ENCODE measurements at regions not wholly inside any gene's neighbourhood (a gene's known extent, or its start where the extent isn't known, plus 50 kb on each side); places are given as distances from the start of the nearest gene placed in this dataset.
A peak's percentile ranks its signal among the peaks of the same experiment; 100 is the strongest.

DNA sequence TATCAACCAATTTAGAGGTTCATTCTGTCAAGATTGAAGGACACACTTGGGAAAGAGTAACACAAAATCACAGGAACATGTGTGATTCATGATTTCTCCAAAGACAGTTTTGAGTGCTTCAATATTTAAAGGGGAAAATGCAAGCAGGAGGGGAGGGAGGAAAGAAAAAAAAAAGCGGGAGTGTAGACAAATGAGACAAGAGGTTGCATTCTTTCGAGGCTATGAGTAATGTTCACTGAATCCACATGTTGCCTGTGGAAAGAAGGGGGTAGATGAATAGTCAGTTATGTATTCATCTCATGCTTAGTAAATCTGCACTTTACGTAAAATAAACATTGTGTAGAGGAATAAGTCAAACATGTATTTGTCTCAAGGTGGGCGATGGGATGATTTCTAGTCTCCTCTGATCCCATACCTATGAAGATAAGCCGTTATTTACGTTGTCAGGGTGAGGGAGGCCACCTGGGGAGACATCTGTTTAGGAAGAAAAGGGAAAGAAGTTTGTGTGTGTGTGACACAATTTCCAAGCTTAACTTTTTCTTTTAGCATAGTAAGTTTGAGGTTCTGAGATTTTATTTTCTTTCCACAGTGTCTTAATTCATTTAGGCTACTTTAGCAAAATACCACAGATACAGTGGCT, 211.0 kb upstream of the ZC3H15 start:
- no peak overlapping the region for H3K4me3 ChIP-seq (ENCODE audit: low read depth, low read length)
- TF ChIP-seq, protein P1, sequence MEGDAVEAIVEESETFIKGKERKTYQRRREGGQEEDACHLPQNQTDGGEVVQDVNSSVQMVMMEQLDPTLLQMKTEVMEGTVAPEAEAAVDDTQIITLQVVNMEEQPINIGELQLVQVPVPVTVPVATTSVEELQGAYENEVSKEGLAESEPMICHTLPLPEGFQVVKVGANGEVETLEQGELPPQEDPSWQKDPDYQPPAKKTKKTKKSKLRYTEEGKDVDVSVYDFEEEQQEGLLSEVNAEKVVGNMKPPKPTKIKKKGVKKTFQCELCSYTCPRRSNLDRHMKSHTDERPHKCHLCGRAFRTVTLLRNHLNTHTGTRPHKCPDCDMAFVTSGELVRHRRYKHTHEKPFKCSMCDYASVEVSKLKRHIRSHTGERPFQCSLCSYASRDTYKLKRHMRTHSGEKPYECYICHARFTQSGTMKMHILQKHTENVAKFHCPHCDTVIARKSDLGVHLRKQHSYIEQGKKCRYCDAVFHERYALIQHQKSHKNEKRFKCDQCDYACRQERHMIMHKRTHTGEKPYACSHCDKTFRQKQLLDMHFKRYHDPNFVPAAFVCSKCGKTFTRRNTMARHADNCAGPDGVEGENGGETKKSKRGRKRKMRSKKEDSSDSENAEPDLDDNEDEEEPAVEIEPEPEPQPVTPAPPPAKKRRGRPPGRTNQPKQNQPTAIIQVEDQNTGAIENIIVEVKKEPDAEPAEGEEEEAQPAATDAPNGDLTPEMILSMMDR (IDR thresholded peaks at IDR 0.05; ENCODE audit: insufficient read depth, low read depth, low read length), result no peak
- peak; percentile 20 for DNase-seq (ENCODE audit: low read depth)

DNA sequence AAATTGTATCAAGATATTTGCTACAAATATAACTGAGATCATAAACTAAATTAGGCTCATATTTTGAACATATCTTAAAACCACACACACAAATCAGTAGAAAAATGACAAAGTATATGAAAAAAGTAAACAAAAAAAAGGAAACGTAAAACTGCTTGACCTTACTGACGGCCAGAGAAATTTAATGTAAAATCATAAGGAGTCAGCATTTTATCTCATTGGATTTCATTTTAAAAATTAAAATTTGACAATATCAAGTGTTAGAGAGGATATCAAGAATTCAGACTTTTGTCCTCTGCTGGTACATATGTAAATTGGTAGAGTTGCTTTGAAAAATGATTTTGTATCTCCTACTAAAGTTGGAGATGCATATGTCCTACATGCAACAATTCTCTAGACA, 209.2 kb upstream of the ZC3H15 start:
- TF ChIP-seq, protein P1 (IDR thresholded peaks at IDR 0.05; ENCODE audit: insufficient read depth, low read depth, low read length), result no peak
- no peak overlapping the region for H3K4me3 ChIP-seq (ENCODE audit: low read depth, low read length)
- DNase-seq (ENCODE audit: low read depth), result no peak

DNA sequence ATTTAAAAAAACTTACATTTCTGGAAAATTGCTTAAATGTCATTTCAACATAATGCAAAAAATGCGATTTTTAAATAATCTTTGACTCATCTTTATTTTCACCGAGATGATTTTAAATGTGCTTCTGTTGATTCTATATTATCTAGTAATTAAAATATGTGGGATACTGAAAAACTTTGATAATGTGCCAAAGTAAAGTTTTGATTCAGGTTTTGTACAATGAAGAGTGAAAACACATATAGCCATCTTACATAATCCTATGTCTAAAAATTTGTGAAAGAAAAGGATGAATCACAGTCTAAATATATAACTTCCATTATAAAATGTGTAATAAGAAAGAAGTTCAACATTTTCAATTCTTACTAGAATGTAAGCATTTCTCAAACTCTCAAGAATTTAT, 204.3 kb upstream of the ZC3H15 start:
- TF ChIP-seq, protein P1 (IDR thresholded peaks at IDR 0.05; ENCODE audit: insufficient read depth, low read depth, low read length), result no peak
- H3K4me3 ChIP-seq (ENCODE audit: low read depth, low read length), result no peak overlapping the region
- no peak for DNase-seq (ENCODE audit: low read depth)

DNA sequence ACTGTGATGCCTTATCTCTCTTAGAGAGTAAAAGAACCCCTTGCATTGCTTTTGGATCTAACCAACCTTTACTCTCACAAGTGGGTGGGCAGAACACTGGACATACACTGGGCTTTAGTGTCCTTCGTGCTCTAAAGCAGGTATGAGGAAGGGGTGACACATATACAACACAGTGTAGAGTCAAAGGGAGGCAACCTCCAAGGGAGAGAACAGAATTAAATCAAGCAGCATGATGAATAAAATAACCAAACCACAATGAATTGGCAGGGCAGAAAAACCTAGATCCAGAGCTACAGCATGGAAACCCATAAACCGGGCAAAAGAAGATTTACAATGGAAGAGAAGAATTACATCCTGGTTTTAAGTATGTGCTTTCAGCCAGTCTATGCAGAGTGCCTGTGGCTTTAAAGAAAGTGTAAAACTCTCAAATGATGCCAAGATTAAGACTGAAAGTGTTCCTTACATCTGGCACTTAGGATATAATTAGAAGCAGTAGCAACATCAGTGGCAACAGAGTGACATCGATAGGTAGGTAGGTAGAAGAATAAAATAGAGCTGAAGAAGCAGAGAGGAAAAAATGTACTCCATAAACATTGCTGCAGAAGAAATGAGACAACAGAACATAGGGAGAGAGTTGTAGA, 191.7 kb upstream of the ZC3H15 start:
- TF ChIP-seq, protein P1 (IDR thresholded peaks at IDR 0.05; ENCODE audit: insufficient read depth, low read depth, low read length), result no peak
- H3K4me3 ChIP-seq (ENCODE audit: low read depth, low read length), result no peak overlapping the region

DNA sequence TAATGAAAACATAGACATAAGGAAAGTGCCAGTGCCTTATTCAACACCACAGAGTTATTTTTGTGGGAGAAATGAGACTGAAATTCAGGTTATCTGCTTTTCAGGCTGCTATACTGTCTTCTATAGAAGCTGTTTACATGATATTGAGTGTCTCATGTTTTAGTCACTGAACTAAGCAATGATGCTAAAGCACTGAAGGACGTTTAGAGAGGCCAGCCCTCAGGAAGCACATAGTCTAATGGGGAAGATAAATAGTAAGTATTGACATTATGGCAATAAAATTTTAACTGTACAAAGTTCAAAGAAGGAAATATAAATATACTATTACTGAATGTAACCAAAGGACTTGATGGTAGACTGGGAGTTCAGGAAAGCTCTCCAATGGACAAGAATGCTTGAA, 186.4 kb upstream of the ZC3H15 start:
- H3K4me3 ChIP-seq (ENCODE audit: low read depth, low read length), result no peak overlapping the region
- TF ChIP-seq, protein P1 (IDR thresholded peaks at IDR 0.05; ENCODE audit: insufficient read depth, low read depth, low read length), result no peak
- no peak for DNase-seq (ENCODE audit: low read depth)

More for the DNA sequence above, 191.7 kb upstream of the ZC3H15 start:
- DNase-seq (ENCODE audit: low read depth), result no peak

DNA sequence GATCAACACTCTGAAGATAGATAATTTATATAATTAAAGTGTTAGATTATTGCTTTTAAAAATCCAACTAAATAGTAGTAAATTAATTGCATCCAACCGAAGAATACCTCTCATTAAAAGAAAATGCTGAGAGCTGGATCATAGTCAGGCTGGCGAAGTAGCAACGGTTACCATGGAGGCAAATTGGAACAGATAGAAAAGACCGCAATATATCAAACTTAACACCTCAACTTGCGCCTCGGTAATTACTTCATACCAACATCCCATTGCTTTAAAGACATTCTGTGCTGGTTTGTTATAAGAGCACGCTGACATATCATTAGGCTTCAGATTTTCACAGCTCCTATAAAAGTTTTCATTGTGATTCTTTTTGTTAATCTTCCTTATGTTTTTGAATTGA, 183.8 kb upstream of the ZC3H15 start:
- no peak for DNase-seq (ENCODE audit: low read depth)
- no peak overlapping the region for H3K4me3 ChIP-seq (ENCODE audit: low read depth, low read length)
- TF ChIP-seq, protein P1 (IDR thresholded peaks at IDR 0.05; ENCODE audit: insufficient read depth, low read depth, low read length), result no peak
